Stimulated activated memory B cell treated with anti-CD40 and anti-IgM and Interleukin-4, amounts not matched to agents 10 μg/mL and 1 μg/mL and 100 μg/mL, for 72 hours (primary cell): ENCODE measurements at regions not wholly inside any gene's neighbourhood (a gene's known extent, or its start where the extent isn't known, plus 50 kb on each side); places are given as distances from the start of the nearest gene placed in this dataset.

Source experiments
- ATAC-seq: fragments of 150-1000 bp; cut with Tn5 transposase; 2 replicates; pipeline ENCODE4 v1.10.0; 2021
- H3K27ac Mint-ChIP-seq: one replicate; pipeline ENCODE4 v1.8.0; 2022; ENCODE audit warnings: mild to moderate bottlenecking, mixed read lengths
- H3K27me3 Mint-ChIP-seq: one replicate; pipeline ENCODE4 v1.8.0; 2022; ENCODE audit warnings: mixed read lengths
- H3K36me3 Mint-ChIP-seq: one replicate; pipeline ENCODE4 v1.8.0; 2022; ENCODE audit warnings: mixed read lengths
- H3K4me1 Mint-ChIP-seq: one replicate; pipeline ENCODE4 v1.8.0; 2022; ENCODE audit warnings: mixed read lengths
- H3K4me3 Mint-ChIP-seq: one replicate; pipeline ENCODE4 v1.8.0; 2022; ENCODE audit warnings: mild to moderate bottlenecking, moderate library complexity, mixed read lengths
- H3K9me3 Mint-ChIP-seq: one replicate; pipeline ENCODE4 v1.8.0; 2022; ENCODE audit warnings: mixed read lengths

DNA sequence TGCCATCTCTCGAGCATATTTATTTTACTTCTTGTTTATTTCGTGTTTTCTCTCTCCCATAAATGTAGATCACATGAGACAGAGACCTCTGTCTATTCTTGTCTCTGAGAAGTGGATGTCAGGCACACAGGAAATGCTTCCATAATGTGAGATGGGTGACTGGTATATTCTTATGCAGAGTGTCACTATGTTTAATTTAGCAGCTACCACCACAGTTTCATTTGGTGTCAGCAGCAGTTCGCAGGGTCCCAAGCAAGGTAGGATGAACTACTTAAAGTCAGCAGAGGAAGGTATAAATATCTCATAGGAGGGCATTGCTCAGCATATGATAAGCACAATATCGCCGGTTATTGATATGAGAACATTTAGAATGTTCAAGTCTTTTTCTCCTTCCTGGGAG is 180.9 kb upstream of the CNTN1 start:
- Mint-ChIP-seq H3K9me3 (no peaks in the 10 kb centered on the region), H3K4me3 (no peak overlapping the region), H3K4me1 (no peaks in the 10 kb centered on the region), H3K27ac (no peak overlapping the region), H3K36me3 (no peaks in the 10 kb centered on the region), H3K27me3 (peaks cover 12% of the 10 kb centered on the region)
- no peak for ATAC-seq

DNA sequence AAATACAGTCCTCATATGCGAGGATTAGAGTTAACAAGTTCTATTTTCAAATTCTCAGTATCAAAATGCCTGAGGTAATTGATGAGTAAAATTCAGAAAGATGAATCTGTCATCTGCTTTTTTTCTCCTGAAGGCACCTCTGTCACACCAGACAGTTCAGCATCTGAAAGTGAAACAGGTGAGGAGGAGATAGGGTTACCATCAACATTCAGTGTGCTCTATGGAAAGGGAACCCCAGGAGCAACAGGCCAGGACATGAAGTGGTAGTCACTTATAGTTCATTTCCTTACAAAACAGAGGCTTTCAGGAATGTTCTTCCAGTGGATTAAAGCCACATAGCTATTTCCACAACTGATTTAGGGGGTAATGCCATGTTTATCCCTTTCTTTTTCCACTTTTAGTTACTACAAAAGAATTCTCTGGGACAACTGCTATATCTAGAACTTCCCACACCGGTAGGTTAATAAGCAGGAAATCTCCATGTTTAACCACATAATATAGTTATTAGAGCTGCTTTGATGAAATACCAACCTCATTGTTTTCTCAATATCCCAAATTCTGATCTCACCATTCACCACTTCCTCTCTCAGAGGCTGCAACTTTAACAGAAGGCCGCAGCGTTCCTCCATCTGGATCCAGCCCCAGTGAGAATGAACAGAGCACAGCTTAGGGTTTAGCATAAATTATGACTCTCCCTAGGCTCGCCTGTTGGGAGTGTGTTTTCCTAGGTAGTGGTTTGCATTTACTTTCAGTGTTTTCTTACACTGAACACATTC is 177.0 kb upstream of the CNTN1 start:
- ATAC-seq, result no peak
- no peaks in the 10 kb centered on the region for H3K36me3 Mint-ChIP-seq
- peaks cover 12% of the 10 kb centered on the region for H3K27me3 Mint-ChIP-seq
- no peaks in the 10 kb centered on the region for H3K4me1 Mint-ChIP-seq
- H3K27ac Mint-ChIP-seq, result no peak overlapping the region
- no peak overlapping the region for H3K4me3 Mint-ChIP-seq
- H3K9me3 Mint-ChIP-seq, result no peaks in the 10 kb centered on the region

DNA sequence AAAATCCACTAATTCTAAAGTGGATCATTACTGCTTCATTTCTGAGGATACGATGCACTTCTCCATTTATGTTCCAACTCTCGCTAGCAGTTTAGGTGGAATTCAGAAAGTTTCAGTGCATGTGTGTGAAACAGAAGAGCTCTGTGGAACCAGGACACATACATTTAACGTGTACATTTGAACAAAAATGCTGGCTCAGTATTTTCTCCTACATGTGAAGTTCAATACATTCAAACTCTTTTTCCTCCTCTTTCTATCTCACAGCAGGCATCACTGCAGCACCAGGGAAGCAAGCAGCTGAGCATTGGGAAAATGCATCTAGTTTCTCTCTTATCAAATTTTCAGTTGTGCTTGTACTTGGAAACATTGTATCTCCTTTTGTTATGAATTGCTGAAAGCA is 169.4 kb upstream of the CNTN1 start:
- Mint-ChIP-seq H3K4me1 (no peaks in the 10 kb centered on the region), H3K36me3 (no peaks in the 10 kb centered on the region), H3K9me3 (no peaks in the 10 kb centered on the region), H3K27me3 (no peaks in the 10 kb centered on the region), H3K4me3 (no peak overlapping the region), H3K27ac (no peak overlapping the region)
- no peak for ATAC-seq

DNA sequence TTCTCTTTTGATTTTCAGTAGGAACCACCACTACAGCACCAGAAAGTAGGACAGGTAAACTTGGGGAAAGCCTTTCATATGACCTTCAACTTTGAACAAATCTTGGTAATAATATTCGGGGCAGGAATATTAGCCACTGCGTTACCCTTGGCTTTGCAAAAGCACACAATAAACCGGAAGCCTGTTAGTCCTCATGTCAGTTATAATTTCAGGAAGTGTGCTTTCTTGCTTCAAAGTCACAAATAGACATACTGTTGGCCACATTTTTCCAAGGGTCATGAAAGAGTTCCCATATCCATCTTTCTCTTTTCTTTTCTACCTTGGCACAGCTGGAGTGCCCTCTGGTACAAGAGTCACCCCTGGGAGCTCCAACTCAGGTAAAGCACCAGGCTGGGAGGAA is 167.2 kb upstream of the CNTN1 start:
- Mint-ChIP-seq H3K36me3 (no peaks in the 10 kb centered on the region), H3K27ac (no peak overlapping the region), H3K4me1 (no peaks in the 10 kb centered on the region), H3K9me3 (no peaks in the 10 kb centered on the region), H3K27me3 (peaks cover 9% of the 10 kb centered on the region), H3K4me3 (no peak overlapping the region)
- no peak for ATAC-seq

DNA sequence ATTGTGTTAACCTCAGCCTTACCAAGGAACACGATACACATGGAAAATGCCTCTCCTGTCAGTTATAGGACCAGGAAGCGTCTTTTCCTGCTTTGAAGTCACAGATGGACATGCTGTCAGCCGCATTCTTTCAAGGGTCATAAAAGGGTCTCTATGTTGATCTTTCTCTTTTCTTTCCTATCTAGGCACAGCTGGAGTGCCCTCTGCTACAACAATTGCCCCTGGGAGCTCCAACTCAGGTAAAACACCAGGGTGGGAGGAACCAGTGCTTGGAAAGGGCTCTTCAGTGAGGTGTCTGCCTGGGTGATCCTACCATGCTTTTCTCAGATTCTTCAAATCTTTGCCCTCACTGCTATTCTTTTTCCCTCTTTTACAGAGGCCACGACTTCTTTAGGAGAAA is 157.4 kb upstream of the CNTN1 start:
- Mint-ChIP-seq H3K27me3 (peaks cover 7% of the 10 kb centered on the region), H3K27ac (no peak overlapping the region), H3K4me1 (no peaks in the 10 kb centered on the region), H3K4me3 (no peak overlapping the region), H3K36me3 (no peaks in the 10 kb centered on the region), H3K9me3 (no peaks in the 10 kb centered on the region)
- no peak for ATAC-seq

DNA sequence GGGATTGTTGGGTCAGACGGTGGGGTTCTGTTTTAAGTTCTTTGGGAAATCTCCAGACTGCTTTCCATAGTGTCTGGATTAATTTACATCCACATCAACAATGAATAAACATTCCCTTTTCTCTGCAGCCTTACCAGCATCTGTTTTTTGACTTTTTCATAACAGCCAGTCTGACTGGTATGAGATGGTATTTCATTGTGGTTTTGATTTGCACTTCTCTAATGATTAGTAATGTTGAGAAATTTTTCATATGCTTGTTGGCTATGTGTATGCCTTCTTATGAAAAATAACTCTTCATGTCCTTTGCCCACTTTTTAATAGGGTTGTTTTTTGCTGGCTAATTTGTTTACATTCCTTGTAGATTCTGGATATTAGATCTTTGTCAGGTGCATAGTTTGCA is 140.8 kb upstream of the CNTN1 start:
- H3K4me3 Mint-ChIP-seq, result no peak overlapping the region
- H3K36me3 Mint-ChIP-seq, result no peaks in the 10 kb centered on the region
- no peak for ATAC-seq
- H3K27ac Mint-ChIP-seq, result no peak overlapping the region
- H3K9me3 Mint-ChIP-seq, result peaks cover 16% of the 10 kb centered on the region
- H3K27me3 Mint-ChIP-seq, result peaks cover 8% of the 10 kb centered on the region
- H3K4me1 Mint-ChIP-seq, result no peaks in the 10 kb centered on the region

DNA sequence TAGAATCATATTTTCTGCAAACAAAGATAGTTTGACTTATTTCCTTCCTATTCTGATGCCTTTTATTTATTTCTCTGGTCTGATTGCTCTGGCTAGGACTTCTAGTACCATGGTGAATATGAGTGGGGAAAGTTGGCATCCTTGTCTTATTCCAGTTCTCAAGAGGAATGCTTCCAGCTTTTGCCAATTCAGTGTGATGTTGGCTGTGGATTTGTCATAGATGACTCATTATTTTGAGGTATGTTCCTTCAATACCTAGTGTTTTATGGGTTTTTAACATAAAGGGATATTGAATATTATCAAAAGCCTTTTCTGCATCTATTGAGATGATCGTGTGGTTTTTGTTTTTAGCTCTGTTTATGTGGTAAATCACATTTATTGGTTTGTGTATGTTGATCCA is 139.4 kb upstream of the CNTN1 start:
- ATAC-seq, result no peak
- Mint-ChIP-seq H3K36me3 (no peaks in the 10 kb centered on the region), H3K27ac (no peak overlapping the region), H3K4me1 (no peaks in the 10 kb centered on the region), H3K9me3 (peaks cover 16% of the 10 kb centered on the region), H3K4me3 (no peak overlapping the region), H3K27me3 (peaks cover 9% of the 10 kb centered on the region)

DNA sequence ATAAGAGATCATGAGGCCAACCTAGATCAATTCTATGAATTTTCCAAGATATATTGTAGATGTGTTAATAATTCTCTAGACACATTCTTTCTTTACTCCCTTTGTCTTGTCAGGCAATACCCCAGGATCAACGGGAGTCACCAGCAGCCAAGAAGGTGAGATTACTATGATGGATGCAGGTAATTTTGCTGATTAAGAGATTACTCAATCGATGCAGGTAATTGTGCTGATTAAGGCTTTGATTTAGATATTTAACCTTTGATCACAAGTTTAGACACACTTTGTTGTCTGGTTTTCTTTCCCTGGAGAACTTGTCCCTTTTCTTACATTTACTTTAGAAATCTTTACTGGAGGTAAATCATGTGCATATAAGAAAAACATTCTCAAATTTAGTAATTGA is 134.3 kb upstream of the CNTN1 start:
- Mint-ChIP-seq H3K27ac (no peak overlapping the region), H3K27me3 (peaks cover 9% of the 10 kb centered on the region), H3K9me3 (peaks cover 9% of the 10 kb centered on the region), H3K36me3 (no peaks in the 10 kb centered on the region), H3K4me1 (no peaks in the 10 kb centered on the region), H3K4me3 (no peak overlapping the region)
- no peak for ATAC-seq

DNA sequence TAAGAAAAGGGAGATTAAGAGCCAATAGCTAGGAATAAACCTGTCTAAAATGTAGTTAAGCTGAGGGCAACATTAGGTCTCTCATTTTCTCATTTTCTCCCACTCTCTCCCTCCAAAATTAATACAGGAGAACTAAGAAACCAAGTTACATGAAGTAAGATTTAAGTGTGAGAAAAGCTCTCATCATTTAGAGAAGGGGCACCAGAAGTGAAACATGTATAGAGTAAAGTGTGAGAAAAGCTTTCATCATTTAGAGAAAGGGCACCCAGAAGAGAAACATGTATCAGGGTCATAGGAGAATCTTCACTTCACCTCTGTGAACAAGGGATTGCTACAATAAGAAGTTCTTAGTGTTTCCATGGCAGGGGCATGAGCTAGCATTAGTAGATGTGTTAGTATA is 132.4 kb upstream of the CNTN1 start:
- no peaks in the 10 kb centered on the region for H3K4me1 Mint-ChIP-seq
- no peaks in the 10 kb centered on the region for H3K36me3 Mint-ChIP-seq
- no peak overlapping the region for H3K27ac Mint-ChIP-seq
- H3K27me3 Mint-ChIP-seq, result peaks cover 9% of the 10 kb centered on the region
- H3K4me3 Mint-ChIP-seq, result no peak overlapping the region
- H3K9me3 Mint-ChIP-seq, result no peaks in the 10 kb centered on the region
- ATAC-seq, result no peak

DNA sequence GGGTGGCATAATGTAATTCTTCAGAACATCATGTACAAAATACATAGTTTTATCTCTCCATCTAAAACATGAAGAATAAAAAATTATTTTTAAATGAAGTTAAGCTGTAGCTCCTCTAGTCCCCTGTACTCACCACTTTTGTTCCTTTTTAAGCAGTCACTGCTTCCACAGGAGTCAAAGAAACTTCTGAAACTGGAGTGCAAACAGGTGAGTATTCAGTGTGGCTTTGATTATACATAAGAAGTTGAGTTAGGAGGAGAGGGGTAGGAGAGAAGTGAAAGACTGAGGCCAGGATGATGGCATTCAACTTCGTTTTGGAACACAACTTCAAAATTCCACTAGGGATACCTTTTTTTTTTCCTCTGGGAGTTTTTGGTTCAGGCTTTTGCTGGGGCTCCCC is 131.4 kb upstream of the CNTN1 start:
- ATAC-seq, result no peak
- H3K36me3 Mint-ChIP-seq, result no peaks in the 10 kb centered on the region
- peaks cover 7% of the 10 kb centered on the region for H3K27me3 Mint-ChIP-seq
- no peak overlapping the region for H3K4me3 Mint-ChIP-seq
- H3K27ac Mint-ChIP-seq, result no peak overlapping the region
- H3K4me1 Mint-ChIP-seq, result no peaks in the 10 kb centered on the region
- H3K9me3 Mint-ChIP-seq, result no peaks in the 10 kb centered on the region

DNA sequence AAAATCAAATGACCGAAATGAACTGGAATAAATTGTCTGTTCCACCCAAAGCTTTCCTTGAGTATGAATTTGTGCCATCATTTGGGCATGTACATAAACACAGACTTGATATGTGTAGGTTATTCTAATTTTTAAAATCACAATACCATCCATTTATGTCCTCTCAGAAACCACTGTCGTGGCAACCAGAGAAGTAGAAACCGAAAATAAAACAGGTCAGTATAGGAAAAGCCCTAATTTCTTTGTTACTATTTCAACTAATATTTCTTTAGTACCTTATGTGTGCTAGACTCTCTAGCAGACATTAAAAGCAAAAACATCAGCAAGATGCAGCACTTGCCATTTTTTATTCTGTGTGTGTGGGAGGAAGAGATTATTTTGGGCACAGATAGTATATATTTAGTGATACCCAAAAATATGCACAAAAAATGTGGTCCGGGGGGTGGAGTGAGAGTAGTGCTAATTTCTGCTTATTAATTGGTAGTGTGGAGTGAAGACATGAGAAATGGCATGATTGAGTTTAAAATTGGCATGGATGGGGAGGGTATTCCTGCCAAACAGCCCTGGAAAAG is 130.8 kb upstream of the CNTN1 start:
- Mint-ChIP-seq H3K27me3 (peaks cover under 1% of the 10 kb centered on the region), H3K36me3 (no peaks in the 10 kb centered on the region), H3K27ac (no peak overlapping the region), H3K9me3 (no peaks in the 10 kb centered on the region), H3K4me3 (no peak overlapping the region), H3K4me1 (no peaks in the 10 kb centered on the region)
- no peak for ATAC-seq

DNA sequence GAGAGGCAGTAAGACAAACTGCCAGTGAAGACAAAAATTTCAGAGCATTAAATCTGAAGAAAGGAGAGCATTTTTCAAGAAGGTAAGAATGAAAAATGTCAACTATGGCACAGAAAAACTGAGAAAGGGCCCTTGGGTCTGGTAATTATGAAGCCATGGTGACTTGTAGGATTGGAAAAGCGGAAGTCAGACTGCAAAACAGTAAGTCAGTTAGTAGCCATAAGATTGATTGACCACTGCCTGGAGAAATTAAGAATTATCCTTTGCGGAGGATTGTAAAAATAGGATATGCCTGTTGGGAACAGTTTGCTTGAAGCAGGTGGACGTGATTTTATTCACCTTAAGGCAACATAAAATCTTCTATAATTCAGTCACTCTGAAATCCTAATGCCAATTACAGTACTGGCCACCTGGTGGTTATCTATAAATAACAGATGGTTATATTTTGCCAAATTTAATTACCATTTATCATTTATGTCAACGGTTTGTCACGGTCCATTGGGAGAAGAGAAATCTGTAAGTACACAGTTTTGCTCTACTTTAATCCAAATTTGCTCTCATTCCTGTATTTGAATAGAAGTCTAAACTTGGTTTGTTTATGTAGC is 127.1 kb upstream of the CNTN1 start:
- Mint-ChIP-seq H3K27me3 (no peaks in the 10 kb centered on the region), H3K27ac (no peak overlapping the region), H3K4me1 (no peaks in the 10 kb centered on the region), H3K4me3 (no peak overlapping the region), H3K36me3 (no peaks in the 10 kb centered on the region), H3K9me3 (no peaks in the 10 kb centered on the region)
- ATAC-seq, result no peak

DNA sequence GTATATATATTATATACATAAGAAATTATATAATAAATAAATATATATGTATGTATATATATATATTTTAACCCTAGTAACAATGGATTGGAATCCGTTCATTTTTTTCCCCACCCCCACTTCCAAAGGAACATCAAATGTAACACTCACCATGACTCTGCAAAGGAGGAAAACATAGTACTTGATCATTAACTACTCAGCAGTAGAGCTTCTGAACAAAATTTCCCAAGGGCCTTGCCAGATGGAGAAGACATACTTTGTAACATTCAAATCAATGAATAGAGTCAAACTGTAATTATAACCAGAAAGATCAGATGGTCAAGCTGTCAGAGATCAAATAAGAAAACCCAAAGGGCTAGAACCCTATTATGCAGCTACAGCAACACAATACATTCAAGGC is 126.0 kb upstream of the CNTN1 start:
- ATAC-seq, result no peak
- Mint-ChIP-seq H3K27me3 (no peaks in the 10 kb centered on the region), H3K4me3 (no peak overlapping the region), H3K9me3 (no peaks in the 10 kb centered on the region), H3K4me1 (no peaks in the 10 kb centered on the region), H3K27ac (no peak overlapping the region), H3K36me3 (no peaks in the 10 kb centered on the region)

DNA sequence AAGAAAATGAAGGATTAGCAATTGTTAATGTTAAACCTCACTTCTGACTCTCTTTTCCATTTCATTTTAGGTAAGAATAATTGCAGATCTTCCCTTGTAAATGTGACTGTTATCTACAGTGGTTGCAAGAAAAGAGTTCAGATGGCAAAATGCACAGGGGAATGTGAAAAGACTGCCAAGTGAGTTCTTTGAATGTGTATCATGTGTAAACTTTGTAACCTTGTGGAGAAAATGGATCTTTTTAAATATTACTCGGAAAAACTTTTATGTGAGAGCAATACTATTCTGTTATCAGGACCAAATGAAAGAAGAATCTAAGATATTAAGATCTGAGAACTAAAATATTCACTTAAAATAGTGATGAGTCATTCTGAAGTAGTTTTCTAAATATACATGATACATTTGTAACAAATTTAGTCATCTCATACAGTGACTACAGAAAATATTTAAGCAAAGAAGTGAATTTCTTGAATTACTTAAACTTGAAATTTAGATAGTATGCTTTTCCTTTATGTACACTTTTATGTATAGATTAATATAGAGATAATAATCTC is 122.5 kb upstream of the CNTN1 start:
- no peaks in the 10 kb centered on the region for H3K27me3 Mint-ChIP-seq
- H3K4me1 Mint-ChIP-seq, result no peaks in the 10 kb centered on the region

DNA sequence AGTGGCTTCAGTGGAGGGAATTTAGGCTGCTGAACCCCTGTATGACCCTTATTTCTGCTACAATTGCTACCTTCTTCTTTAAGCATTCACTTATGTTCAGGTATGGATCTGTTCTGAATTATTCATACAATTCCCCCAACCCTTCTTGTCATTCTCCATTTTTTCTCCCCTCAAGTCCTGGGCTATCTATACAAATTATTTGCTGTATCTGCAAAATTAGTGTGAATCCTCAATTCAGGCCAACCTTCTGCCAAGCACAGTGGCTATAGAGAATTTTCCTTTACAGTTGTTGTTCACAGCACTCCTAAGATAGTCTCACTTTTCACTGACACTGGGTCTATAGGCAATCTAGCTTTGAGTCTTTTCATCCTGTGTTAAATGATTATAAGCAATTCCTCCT is 119.2 kb upstream of the CNTN1 start:
- Mint-ChIP-seq H3K4me1 (no peaks in the 10 kb centered on the region), H3K36me3 (no peaks in the 10 kb centered on the region), H3K9me3 (no peaks in the 10 kb centered on the region), H3K4me3 (no peak overlapping the region), H3K27me3 (no peaks in the 10 kb centered on the region), H3K27ac (no peak overlapping the region)
- no peak for ATAC-seq

More for the DNA sequence above, 122.5 kb upstream of the CNTN1 start:
- no peak overlapping the region for H3K4me3 Mint-ChIP-seq
- H3K27ac Mint-ChIP-seq, result no peak overlapping the region
- H3K36me3 Mint-ChIP-seq, result no peaks in the 10 kb centered on the region
- no peak for ATAC-seq
- no peaks in the 10 kb centered on the region for H3K9me3 Mint-ChIP-seq

DNA sequence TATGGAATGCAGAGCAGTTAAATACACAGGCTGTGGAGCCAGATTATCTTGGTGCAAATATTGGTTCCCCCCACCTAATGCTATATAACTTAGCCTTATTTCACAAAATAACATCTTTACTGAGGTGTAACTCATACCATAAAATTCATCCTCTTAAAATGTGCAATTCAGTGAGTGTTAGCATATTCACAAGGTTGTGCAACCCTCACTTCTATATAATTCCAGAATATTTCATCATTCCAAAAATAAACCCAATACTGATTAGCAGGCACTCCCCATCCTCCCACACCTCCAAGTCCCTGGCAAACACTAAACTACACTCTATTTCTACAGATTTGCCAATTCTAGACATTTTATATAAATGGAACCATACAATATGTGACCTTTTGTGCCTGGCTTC is 116.3 kb upstream of the CNTN1 start:
- Mint-ChIP-seq H3K27me3 (no peaks in the 10 kb centered on the region), H3K4me3 (no peak overlapping the region), H3K4me1 (no peaks in the 10 kb centered on the region), H3K9me3 (peaks cover under 1% of the 10 kb centered on the region), H3K27ac (no peak overlapping the region), H3K36me3 (no peaks in the 10 kb centered on the region)
- ATAC-seq, result no peak
